Activated effector memory CD4-positive, alpha-beta T cell treated with anti-CD3 and anti-CD28 coated beads, Interleukin-2, amount 50 U/mL, for 16 hours (primary cell): ENCODE measurements at regions not wholly inside any gene's neighbourhood (a gene's known extent, or its start where the extent isn't known, plus 50 kb on each side); places are given as distances from the start of the nearest gene placed in this dataset.
"Not testable (repeated sequence)": the region's sequence is repeated elsewhere in the genome, so short reads cannot be mapped to it uniquely, and the experiment has no call there.

Experiments
- DNase-seq: peaks from one replicate; pipeline ENCODE4 v3.0.0-alpha.2; 2020

- DNase-seq = not testable (repeated sequence)
Observed at GRCh38 chr16:29327631-29328408, 78.7 kb downstream of the NPIPB11 start.

- DNase-seq = not testable (repeated sequence)
Observed at GRCh38 chr16:29326164-29327125, 80.1 kb downstream of the NPIPB11 start.

DNA sequence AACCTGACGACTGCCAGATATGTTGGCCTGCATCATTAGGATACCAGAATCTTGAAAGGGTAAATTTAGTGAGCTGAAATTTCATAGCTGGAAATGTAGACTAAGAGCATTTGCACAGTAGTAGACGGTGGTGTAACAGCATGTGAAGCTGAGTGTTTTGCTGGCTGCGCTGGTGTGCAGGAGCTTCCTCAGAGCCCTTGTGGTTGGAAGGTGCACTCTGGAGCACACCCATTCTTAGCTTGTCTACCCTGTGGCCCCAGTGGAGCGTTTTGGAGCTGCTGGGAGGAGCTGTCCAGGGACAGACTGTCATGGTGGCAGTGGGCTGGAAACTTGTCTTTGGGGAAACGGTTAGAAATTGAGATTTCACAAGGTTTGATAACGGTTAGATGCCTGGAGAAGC, 82.8 kb downstream of the NPIPB11 start:
- not testable (repeated sequence) for DNase-seq

GRCh38 chr16:29321585-29321984, 84.9 kb downstream of the NPIPB11 start:
- no peak for DNase-seq

- DNase-seq = no peak
Observed at GRCh38 chr16:29321000-29321393, 85.5 kb downstream of the NPIPB11 start.

GRCh38 chr16:29320274-29320999, 86.1 kb downstream of the NPIPB11 start:
- DNase-seq = no peak

GRCh38 chr16:29319726-29320125, 86.8 kb downstream of the NPIPB11 start:
- no peak for DNase-seq

GRCh38 chr16:29318561-29318968, 87.9 kb downstream of the NPIPB11 start:
- not testable (repeated sequence) for DNase-seq

GRCh38 chr16:29318037-29318436, 88.5 kb downstream of the NPIPB11 start:
- no peak for DNase-seq

GRCh38 chr16:29317269-29317668, 89.2 kb downstream of the NPIPB11 start:
- DNase-seq = no peak

DNA sequence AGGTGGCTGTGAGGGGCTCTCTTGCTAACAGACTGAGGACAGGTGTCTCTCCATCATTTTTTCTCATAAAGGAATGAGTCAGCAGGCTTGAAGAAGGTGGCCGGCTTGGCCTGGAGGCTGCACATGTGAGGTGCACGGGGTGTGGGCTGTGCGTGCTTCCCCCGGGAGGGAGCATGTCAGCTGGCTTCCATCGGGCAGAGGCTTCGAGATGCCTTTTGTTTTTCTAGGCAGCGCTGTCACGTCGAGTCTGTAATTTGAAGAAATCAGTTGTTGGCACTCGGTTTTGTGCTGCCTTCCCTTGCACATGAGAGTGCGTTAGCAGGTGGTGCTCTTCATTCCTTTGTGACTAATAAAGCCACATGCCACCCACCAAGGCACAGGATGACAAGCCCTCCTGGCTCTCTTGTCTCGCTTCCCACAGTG, 89.7 kb downstream of the NPIPB11 start:
- no peak for DNase-seq

DNA sequence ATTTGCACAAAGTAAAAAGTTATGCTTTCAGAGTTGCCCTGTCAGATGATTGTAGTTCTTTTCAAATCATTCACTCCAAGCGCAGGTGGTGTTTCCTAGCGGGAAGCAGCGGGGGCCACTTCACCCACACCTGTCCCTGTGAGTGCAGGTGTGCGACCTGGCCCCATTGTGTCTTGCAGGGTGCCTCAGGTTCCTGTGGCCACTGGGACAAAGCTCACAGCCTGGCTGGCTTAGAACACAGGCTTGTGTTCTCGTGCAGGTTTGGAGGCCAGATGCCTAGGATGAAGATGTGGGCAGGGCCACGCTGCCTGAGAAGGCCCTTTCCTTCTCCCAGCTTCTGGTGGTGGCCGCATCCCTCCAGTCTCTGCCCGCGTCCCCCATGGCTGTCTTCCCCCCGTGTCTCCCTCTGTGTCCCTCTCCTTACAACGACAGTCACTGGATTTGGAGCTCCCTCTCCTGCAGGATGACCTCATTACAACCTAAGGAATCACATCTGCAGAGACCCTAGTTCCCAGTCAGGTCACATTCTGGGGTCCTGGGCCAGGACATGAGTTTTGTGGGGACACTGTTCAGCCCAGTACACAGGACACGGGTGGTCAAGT, 90.5 kb downstream of the NPIPB11 start:
- no peak for DNase-seq

DNA sequence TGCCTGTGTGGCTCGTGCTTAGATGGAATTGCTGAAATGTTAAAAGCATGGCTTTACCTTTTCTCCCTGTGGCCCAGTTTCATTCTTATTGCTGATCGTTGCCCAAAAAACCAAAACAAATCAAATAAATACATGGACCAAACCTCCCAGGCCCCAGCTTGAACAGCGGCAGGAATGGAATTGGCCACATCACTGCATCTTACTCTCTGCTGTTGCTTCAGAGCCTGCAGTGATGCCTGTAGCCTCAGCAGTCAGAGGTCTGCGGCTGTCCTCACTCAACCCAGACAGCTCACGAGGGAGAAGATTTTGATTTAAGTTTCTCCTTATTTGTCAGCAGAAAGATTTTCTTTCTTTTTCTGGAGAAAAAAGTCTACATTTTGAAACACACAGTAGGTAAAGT, 91.5 kb downstream of the NPIPB11 start:
- DNase-seq = no peak

GRCh38 chr16:29314292-29314934, 92.1 kb downstream of the NPIPB11 start:
- no peak for DNase-seq

DNA sequence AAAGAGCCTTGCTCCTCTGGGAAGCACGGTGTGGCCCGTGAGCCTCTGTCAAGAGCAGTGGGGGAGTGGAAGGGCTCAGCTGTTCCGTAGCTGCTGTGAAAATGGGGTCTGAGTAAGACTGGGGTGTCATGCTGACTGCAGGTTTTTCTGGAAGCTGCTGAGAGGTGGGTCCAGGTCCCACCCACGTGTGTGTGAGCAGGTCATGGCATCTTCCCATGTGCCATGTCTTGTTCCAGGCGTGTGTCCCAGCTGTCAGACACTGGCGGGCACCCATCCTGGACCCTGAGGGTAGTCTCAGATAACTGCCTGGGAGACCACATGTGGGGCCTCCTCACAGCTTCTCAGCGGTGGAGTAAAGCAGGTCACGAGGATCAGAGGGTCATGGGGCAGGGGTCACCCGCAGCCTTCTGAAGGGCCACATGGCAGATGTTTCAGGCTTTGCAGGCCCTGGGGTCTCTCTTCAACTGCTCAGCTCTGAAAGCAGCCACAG, 92.9 kb downstream of the NPIPB11 start:
- DNase-seq = no peak

GRCh38 chr16:29312835-29313558, 93.5 kb downstream of the NPIPB11 start:
- no peak for DNase-seq

- not testable (repeated sequence) for DNase-seq
Observed at GRCh38 chr16:29312345-29312675, 94.2 kb downstream of the NPIPB11 start.

- no peak for DNase-seq
Observed at GRCh38 chr16:29311461-29312344, 94.8 kb downstream of the NPIPB11 start.

- no peak for DNase-seq
Observed at GRCh38 chr16:29310852-29311314, 95.6 kb downstream of the NPIPB11 start.

DNA sequence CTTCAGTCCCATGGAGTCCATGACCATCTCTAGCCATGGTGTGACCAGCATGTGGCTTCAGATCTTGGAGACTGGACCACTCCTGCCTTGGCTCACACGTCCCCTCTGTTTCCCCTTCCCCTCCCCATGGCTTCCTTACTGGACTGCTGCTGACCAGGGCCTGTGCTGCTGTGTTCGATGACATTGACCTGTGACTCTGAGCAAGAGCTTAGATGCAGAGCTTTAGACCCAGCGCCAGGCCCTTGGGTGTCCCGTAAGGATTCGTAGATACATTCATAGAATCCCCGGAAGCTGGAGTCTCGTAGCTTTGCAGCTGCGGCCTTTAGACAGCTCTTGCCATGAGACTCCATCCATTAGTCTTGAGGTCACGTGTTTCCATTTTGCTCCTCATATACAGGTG, 96.3 kb downstream of the NPIPB11 start:
- DNase-seq = not testable (repeated sequence)
